ENCODE measurements at regions not wholly inside any gene's neighbourhood (a gene's known extent, or its start where the extent isn't known, plus 50 kb on each side); places are given as distances from the start of the nearest gene placed in this dataset.

DNA sequence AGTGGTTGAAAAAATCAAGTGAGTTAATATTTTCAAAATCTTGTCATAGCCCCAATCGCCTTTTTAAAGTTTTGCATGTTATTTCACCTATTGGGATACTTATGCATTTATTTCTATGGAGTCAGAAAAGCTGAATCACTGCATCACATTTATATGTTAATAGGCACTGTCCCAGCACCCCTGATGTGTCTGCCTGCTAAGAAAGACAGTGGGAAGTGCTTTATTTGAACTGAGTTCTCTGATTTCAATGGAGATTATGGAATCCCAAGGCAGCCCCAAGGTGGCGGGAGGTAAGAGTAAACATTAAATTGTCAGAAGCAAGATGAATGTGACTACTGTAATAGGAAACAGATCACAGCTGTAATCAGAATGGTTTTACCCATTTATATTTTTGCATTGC lies 2225.7 kb downstream of the NCAM2 start:
- TF ChIP-seq, protein P1, sequence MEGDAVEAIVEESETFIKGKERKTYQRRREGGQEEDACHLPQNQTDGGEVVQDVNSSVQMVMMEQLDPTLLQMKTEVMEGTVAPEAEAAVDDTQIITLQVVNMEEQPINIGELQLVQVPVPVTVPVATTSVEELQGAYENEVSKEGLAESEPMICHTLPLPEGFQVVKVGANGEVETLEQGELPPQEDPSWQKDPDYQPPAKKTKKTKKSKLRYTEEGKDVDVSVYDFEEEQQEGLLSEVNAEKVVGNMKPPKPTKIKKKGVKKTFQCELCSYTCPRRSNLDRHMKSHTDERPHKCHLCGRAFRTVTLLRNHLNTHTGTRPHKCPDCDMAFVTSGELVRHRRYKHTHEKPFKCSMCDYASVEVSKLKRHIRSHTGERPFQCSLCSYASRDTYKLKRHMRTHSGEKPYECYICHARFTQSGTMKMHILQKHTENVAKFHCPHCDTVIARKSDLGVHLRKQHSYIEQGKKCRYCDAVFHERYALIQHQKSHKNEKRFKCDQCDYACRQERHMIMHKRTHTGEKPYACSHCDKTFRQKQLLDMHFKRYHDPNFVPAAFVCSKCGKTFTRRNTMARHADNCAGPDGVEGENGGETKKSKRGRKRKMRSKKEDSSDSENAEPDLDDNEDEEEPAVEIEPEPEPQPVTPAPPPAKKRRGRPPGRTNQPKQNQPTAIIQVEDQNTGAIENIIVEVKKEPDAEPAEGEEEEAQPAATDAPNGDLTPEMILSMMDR (conservative IDR thresholded peaks at IDR 0.05; ENCODE audit: low read depth, low read length), result no peak
- no peak for TF ChIP-seq POLR2A (IDR thresholded peaks at IDR 0.05; ENCODE audit: low read depth, low read length)

Measured in IMR-90 (cell line).